ENCODE measurements at regions not wholly inside any gene's neighbourhood (a gene's known extent, or its start where the extent isn't known, plus 50 kb on each side); places are given as distances from the start of the nearest gene placed in this dataset.

GRCh38 chr3:118347396-118348168 lies 687.1 kb downstream of the IGSF11 start:
- DNase-seq (ENCODE audit: low spot score): no peak
- Histone ChIP-seq H3K4me3 (no peak overlapping the region), H3K27ac (no peak overlapping the region)
- TF ChIP-seq CTCF (IDR thresholded peaks at IDR 0.05): no peak

- Histone ChIP-seq H3K27ac (no peak overlapping the region), H3K4me3 (no peak overlapping the region)
- no peak for DNase-seq (ENCODE audit: low spot score)
- TF ChIP-seq CTCF (IDR thresholded peaks at IDR 0.05): no peak
These were observed 686.5 kb downstream of the IGSF11 start for GRCh38 chr3:118348169-118348557.

GRCh38 chr3:118354556-118354955 lies 680.1 kb downstream of the IGSF11 start:
- no peak overlapping the region for H3K4me3 ChIP-seq
- no peak overlapping the region for H3K27ac ChIP-seq
- no peak for TF ChIP-seq CTCF (IDR thresholded peaks at IDR 0.05)
- no peak for DNase-seq (ENCODE audit: low spot score)

GRCh38 chr3:118369892-118370491 lies 664.7 kb downstream of the IGSF11 start:
- TF ChIP-seq CTCF (IDR thresholded peaks at IDR 0.05): no peak
- Histone ChIP-seq H3K27ac (no peak overlapping the region), H3K4me3 (no peak overlapping the region)
- DNase-seq (ENCODE audit: low spot score): no peak

GRCh38 chr3:118380576-118380975 lies 654.1 kb downstream of the IGSF11 start:
- Histone ChIP-seq H3K4me3 (no peak overlapping the region), H3K27ac (no peak overlapping the region)
- no peak for TF ChIP-seq CTCF (IDR thresholded peaks at IDR 0.05)
- DNase-seq (ENCODE audit: low spot score): no peak

GRCh38 chr3:118396491-118396890 lies 638.2 kb downstream of the IGSF11 start:
- DNase-seq (ENCODE audit: low spot score): no peak
- Histone ChIP-seq H3K27ac (no peak overlapping the region), H3K4me3 (no peak overlapping the region)
- TF ChIP-seq CTCF (IDR thresholded peaks at IDR 0.05): no peak

- Histone ChIP-seq H3K4me3 (no peak overlapping the region), H3K27ac (no peak overlapping the region)
- TF ChIP-seq CTCF (IDR thresholded peaks at IDR 0.05): no peak
- no peak for DNase-seq (ENCODE audit: low spot score)
These were observed 634.6 kb downstream of the IGSF11 start for GRCh38 chr3:118400086-118400485.

All from coronary artery (tissue), 2 donors.